ENCODE measurements at regions not wholly inside any gene's neighbourhood (a gene's known extent, or its start where the extent isn't known, plus 50 kb on each side); places are given as distances from the start of the nearest gene placed in this dataset.
"Not testable (repeated sequence)": the region's sequence is repeated elsewhere in the genome, so short reads cannot be mapped to it uniquely, and the experiment has no call there.

- H3K4me3 Mint-ChIP-seq (ENCODE audit: low read depth, unreplicated experiment); H3K36me3 Mint-ChIP-seq (ENCODE audit: insufficient read depth, unreplicated experiment); DNase-seq; H3K9me3 Mint-ChIP-seq (ENCODE audit: low read depth, unreplicated experiment); CTCF ChIA-PET; intact Hi-C loops (cut with micrococcal nuclease; ENCODE audit: unreplicated experiment); H3K27me3 Mint-ChIP-seq (ENCODE audit: unreplicated experiment); H3K4me1 Mint-ChIP-seq (ENCODE audit: low read depth, unreplicated experiment); H3K27ac Mint-ChIP-seq (ENCODE audit: unreplicated experiment); BruUV-seq (replicated peaks): not testable (repeated sequence)
- TF ChIP-seq CTCF (IDR thresholded peaks at IDR 0.05; ENCODE audit: unreplicated experiment), result peak; percentile 30
These were observed 158.1 kb downstream of the FOXD4L6 start for GRCh38 chr9:40970340-40970739.

DNA sequence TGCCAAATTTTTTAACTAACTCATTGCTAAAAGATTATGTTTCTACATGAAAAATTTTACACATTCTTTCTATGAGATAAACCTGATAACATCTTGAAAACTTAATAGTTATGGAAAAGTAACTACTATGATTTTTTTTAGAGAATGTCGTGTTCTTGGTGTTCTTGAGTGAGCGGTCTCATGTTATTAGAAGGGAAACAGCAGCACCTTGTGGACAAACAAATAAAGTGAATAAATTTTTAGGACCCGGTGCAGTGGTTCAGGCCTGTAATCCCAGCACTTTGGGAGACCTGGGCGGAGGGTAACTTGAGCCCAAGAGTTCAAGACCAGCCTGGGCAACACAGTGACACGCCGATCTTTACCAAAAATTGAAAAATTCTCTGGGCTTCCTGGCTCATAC lies 166.0 kb downstream of the FOXD4L6 start:
- H3K4me1 Mint-ChIP-seq (ENCODE audit: low read depth, unreplicated experiment); intact Hi-C loops (cut with micrococcal nuclease; ENCODE audit: unreplicated experiment); BruUV-seq (replicated peaks); H3K36me3 Mint-ChIP-seq (ENCODE audit: insufficient read depth, unreplicated experiment); CTCF ChIA-PET; H3K9me3 Mint-ChIP-seq (ENCODE audit: low read depth, unreplicated experiment); DNase-seq; H3K27ac Mint-ChIP-seq (ENCODE audit: unreplicated experiment); H3K27me3 Mint-ChIP-seq (ENCODE audit: unreplicated experiment); H3K4me3 Mint-ChIP-seq (ENCODE audit: low read depth, unreplicated experiment): not testable (repeated sequence)

- not testable (repeated sequence) for DNase-seq
- peak; percentile 44 for TF ChIP-seq CTCF (IDR thresholded peaks at IDR 0.05; ENCODE audit: unreplicated experiment)
These were observed 176.5 kb downstream of the FOXD4L6 start for GRCh38 chr9:40951876-40952494.

DNA sequence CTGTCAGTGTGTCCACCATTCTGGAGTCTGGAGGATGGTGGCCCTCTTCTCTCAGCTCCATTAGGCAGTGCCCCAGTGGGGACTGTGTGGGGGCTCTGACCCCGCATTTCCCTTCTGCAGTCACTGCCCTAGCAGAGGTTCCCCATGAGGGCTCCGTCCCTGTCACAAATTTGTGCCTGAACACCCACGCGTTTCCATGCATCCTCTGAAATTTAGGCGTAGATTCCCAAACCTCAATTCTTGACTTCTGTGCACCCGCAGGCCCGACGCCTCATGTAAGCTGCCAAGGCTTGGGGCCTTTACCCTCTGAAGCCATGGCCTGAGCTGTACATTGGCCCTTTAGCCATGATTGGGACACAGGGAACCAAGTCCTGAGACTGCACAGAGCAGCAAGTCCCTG lies 182.3 kb downstream of the FOXD4L6 start:
- H3K4me1 Mint-ChIP-seq (ENCODE audit: low read depth, unreplicated experiment); H3K27me3 Mint-ChIP-seq (ENCODE audit: unreplicated experiment); H3K4me3 Mint-ChIP-seq (ENCODE audit: low read depth, unreplicated experiment); H3K27ac Mint-ChIP-seq (ENCODE audit: unreplicated experiment); DNase-seq; CTCF ChIA-PET; intact Hi-C loops (cut with micrococcal nuclease; ENCODE audit: unreplicated experiment); H3K9me3 Mint-ChIP-seq (ENCODE audit: low read depth, unreplicated experiment); H3K36me3 Mint-ChIP-seq (ENCODE audit: insufficient read depth, unreplicated experiment); BruUV-seq (replicated peaks): not testable (repeated sequence)

More at GRCh38 chr9:40951876-40952494, 176.5 kb downstream of the FOXD4L6 start:
- intact Hi-C loops (cut with micrococcal nuclease; ENCODE audit: unreplicated experiment); H3K4me1 Mint-ChIP-seq (ENCODE audit: low read depth, unreplicated experiment); H3K27me3 Mint-ChIP-seq (ENCODE audit: unreplicated experiment); H3K27ac Mint-ChIP-seq (ENCODE audit: unreplicated experiment); H3K4me3 Mint-ChIP-seq (ENCODE audit: low read depth, unreplicated experiment); H3K9me3 Mint-ChIP-seq (ENCODE audit: low read depth, unreplicated experiment); H3K36me3 Mint-ChIP-seq (ENCODE audit: insufficient read depth, unreplicated experiment); CTCF ChIA-PET; BruUV-seq (replicated peaks): not testable (repeated sequence)

- CTCF ChIA-PET; BruUV-seq (replicated peaks); DNase-seq; H3K27me3 Mint-ChIP-seq (ENCODE audit: unreplicated experiment); H3K9me3 Mint-ChIP-seq (ENCODE audit: low read depth, unreplicated experiment); H3K4me1 Mint-ChIP-seq (ENCODE audit: low read depth, unreplicated experiment); H3K36me3 Mint-ChIP-seq (ENCODE audit: insufficient read depth, unreplicated experiment); H3K4me3 Mint-ChIP-seq (ENCODE audit: low read depth, unreplicated experiment); intact Hi-C loops (cut with micrococcal nuclease; ENCODE audit: unreplicated experiment); H3K27ac Mint-ChIP-seq (ENCODE audit: unreplicated experiment): not testable (repeated sequence)
These were observed 185.8 kb downstream of the FOXD4L6 start for GRCh38 chr9:40942730-40943129.

GRCh38 chr9:40939888-40940209 lies 188.6 kb downstream of the FOXD4L6 start:
- H3K4me3 Mint-ChIP-seq (ENCODE audit: low read depth, unreplicated experiment); H3K4me1 Mint-ChIP-seq (ENCODE audit: low read depth, unreplicated experiment); DNase-seq; H3K27ac Mint-ChIP-seq (ENCODE audit: unreplicated experiment); H3K9me3 Mint-ChIP-seq (ENCODE audit: low read depth, unreplicated experiment); H3K27me3 Mint-ChIP-seq (ENCODE audit: unreplicated experiment); H3K36me3 Mint-ChIP-seq (ENCODE audit: insufficient read depth, unreplicated experiment); BruUV-seq (replicated peaks); CTCF ChIA-PET; intact Hi-C loops (cut with micrococcal nuclease; ENCODE audit: unreplicated experiment): not testable (repeated sequence)

DNA sequence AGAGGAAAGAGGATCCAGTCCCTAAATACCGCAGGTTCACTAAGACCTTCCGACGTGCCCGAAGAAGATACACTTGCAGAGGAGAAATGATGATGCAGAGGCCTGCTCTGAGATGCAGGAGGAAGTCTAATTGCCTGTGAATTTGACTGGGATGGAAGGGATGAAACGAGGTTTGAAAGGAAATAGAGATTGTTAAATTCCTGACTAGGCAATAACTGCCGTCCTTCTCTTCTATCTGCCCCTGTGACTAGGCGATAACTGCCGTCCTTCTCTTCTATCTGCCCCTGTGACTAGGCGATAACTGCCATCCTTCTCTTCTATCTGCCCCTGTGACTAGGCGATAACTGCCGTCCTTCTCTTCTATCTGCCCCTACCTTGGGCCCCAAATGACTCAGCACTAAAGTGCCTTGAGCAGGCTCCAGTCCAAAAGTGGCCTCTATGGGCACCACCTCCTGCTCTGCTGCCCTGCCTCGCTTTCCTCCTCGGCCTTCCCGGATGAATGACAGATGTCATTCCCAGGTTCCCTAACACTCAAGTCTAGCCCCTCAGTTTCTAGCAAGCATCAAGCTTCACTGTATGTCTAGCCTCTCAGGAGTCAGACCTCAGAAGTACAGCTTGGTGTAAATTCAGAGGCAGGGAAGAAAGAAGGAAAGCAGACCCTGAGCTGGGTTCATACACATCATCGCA lies 189.1 kb downstream of the FOXD4L6 start:
- CTCF ChIA-PET; H3K27ac Mint-ChIP-seq (ENCODE audit: unreplicated experiment); H3K4me3 Mint-ChIP-seq (ENCODE audit: low read depth, unreplicated experiment); H3K4me1 Mint-ChIP-seq (ENCODE audit: low read depth, unreplicated experiment); H3K27me3 Mint-ChIP-seq (ENCODE audit: unreplicated experiment); H3K36me3 Mint-ChIP-seq (ENCODE audit: insufficient read depth, unreplicated experiment); BruUV-seq (replicated peaks); intact Hi-C loops (cut with micrococcal nuclease; ENCODE audit: unreplicated experiment); H3K9me3 Mint-ChIP-seq (ENCODE audit: low read depth, unreplicated experiment); DNase-seq: not testable (repeated sequence)
